DND-41 (cell line): ENCODE measurements at regions not wholly inside any gene's neighbourhood (a gene's known extent, or its start where the extent isn't known, plus 50 kb on each side); places are given as distances from the start of the nearest gene placed in this dataset.

Experiments used
- ATAC-seq: fragments of 200-7000 bp; cut with Tn5 transposase; 3 replicates; pipeline ENCODE4 v1.9.1; 2021; ENCODE audit warnings: low read depth; ENCODE audit not compliant: insufficient read depth
- DNase-seq: peaks from one replicate; pipeline ENCODE4 v3.0.0-alpha.2; 2020
- H2AFZ ChIP-seq: 2 replicates; pipeline ENCODE4 v1.6.0; 2012; ENCODE audit warnings: low read depth, low read length
- H3K27ac ChIP-seq: 2 replicates; pipeline ENCODE4 v1.5.1; 2012; ENCODE audit warnings: low read length, inconsistent platforms
- H3K27me3 ChIP-seq: fragments of 200-600 bp; sonication (generic); 2 replicates; pipeline ENCODE4 v1.6.0; 2012; ENCODE audit warnings: low read length, mild to moderate bottlenecking, inconsistent platforms; ENCODE audit not compliant: insufficient read depth, poor library complexity
- H3K36me3 ChIP-seq: 2 replicates; pipeline ENCODE4 v1.5.1; 2012; ENCODE audit warnings: low read length, inconsistent platforms; ENCODE audit not compliant: insufficient read depth
- H3K4me1 ChIP-seq: 2 replicates; pipeline ENCODE4 v1.5.1; 2012; ENCODE audit warnings: mild to moderate bottlenecking, low read length; ENCODE audit not compliant: insufficient read depth
- H3K4me2 ChIP-seq: 2 replicates; pipeline ENCODE4 v1.6.0; 2012; ENCODE audit warnings: mild to moderate bottlenecking, moderate library complexity, low read length, inconsistent platforms; ENCODE audit not compliant: insufficient read depth
- H3K4me3 ChIP-seq, 2 experiments: fragments of 200-600 bp in 1 of 2; shearing (Covaris generic) in 1 of 2; 2 replicates each; pipeline ENCODE4 v1.5.1; 2012 to 2016; ENCODE audit warnings: inconsistent platforms in 2 of 2, low read length in 2 of 2, mild to moderate bottlenecking in 2 of 2, low read depth in 1 of 2, moderate library complexity in 1 of 2
- H3K79me2 ChIP-seq: 2 replicates; pipeline ENCODE4 v1.6.0; 2012; ENCODE audit warnings: low read length, inconsistent platforms; ENCODE audit not compliant: insufficient read depth
- H3K9ac ChIP-seq: 2 replicates; pipeline ENCODE4 v1.6.0; 2012; ENCODE audit warnings: low read depth, mild to moderate bottlenecking, inconsistent platforms, low read length, moderate library complexity
- H3K9me3 ChIP-seq: 2 replicates; pipeline ENCODE4 v1.5.1; 2012; ENCODE audit warnings: low read length, moderate library complexity, mild to moderate bottlenecking, inconsistent platforms; ENCODE audit not compliant: insufficient read depth, severe bottlenecking
- H4K20me1 ChIP-seq: 2 replicates; pipeline ENCODE4 v1.6.0; 2012; ENCODE audit warnings: low read length; ENCODE audit not compliant: insufficient read depth
- EZH2 ChIP-seq: IDR thresholded peaks from 3 replicates; pipeline ENCODE4 v1.6.1; 2012; ENCODE audit warnings: borderline replicate concordance, low read depth, mild to moderate bottlenecking, moderate library complexity, low read length, inconsistent platforms; ENCODE audit not compliant: severe bottlenecking
- TF ChIP-seq, protein P1 (sequence below): IDR thresholded peaks from 2 replicates; pipeline ENCODE4 v1.5.1; 2012; ENCODE audit warnings: borderline replicate concordance, low read length, moderate library complexity, mild to moderate bottlenecking; ENCODE audit not compliant: poor library complexity, severe bottlenecking; ENCODE audit errors: extremely low read depth

DNA sequence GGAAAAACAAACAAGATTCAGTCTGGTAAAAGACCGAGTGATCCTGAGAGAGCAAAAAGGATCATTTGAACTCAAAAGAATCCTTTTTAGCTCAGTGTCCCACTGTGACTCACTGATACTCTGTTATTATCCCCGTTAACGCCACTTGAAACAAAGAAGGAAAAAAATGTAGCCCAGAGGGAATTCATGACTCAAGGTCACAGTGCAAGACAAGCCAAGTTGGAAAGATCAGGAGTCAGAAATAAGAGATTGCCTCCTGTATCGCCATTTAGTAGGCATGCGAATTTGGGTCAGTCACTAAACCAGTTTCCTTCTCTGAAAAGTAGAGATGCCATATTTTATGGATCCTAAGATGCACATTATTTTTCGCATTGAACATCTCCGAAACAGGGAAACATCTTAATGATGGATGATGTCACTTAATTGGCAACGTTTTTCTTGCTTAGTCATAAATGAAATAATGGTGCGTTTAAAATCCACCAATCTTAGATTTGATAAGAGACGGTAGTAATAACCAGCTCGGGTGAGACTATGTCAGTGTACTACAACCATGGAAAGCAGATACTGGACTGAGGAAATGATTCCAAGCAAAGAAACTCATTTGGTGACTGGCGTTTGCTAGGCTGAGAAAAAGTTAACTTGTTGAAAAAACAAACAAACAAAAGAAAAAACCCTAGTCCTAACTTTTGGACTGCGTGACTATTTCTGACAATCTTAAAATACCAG lies 502.0 kb upstream of the CELF2 start:
- Histone ChIP-seq H4K20me1 (no peaks in the 10 kb centered on the region), H3K4me2 (no peak overlapping the region), H3K79me2 (no peaks in the 10 kb centered on the region), H3K9ac (no peak overlapping the region), H3K27me3 (no peaks in the 10 kb centered on the region), H3K4me3 (no peak overlapping the region), H3K27ac (no peak overlapping the region), H3K4me1 (no peaks in the 10 kb centered on the region), H3K36me3 (no peaks in the 10 kb centered on the region), H2AFZ (no peak overlapping the region), H3K9me3 (no peaks in the 10 kb centered on the region)
- DNase-seq (no peak), ATAC-seq (no peak)
- TF ChIP-seq, protein P1, sequence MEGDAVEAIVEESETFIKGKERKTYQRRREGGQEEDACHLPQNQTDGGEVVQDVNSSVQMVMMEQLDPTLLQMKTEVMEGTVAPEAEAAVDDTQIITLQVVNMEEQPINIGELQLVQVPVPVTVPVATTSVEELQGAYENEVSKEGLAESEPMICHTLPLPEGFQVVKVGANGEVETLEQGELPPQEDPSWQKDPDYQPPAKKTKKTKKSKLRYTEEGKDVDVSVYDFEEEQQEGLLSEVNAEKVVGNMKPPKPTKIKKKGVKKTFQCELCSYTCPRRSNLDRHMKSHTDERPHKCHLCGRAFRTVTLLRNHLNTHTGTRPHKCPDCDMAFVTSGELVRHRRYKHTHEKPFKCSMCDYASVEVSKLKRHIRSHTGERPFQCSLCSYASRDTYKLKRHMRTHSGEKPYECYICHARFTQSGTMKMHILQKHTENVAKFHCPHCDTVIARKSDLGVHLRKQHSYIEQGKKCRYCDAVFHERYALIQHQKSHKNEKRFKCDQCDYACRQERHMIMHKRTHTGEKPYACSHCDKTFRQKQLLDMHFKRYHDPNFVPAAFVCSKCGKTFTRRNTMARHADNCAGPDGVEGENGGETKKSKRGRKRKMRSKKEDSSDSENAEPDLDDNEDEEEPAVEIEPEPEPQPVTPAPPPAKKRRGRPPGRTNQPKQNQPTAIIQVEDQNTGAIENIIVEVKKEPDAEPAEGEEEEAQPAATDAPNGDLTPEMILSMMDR: no peak
- no peak for TF ChIP-seq EZH2

DNA sequence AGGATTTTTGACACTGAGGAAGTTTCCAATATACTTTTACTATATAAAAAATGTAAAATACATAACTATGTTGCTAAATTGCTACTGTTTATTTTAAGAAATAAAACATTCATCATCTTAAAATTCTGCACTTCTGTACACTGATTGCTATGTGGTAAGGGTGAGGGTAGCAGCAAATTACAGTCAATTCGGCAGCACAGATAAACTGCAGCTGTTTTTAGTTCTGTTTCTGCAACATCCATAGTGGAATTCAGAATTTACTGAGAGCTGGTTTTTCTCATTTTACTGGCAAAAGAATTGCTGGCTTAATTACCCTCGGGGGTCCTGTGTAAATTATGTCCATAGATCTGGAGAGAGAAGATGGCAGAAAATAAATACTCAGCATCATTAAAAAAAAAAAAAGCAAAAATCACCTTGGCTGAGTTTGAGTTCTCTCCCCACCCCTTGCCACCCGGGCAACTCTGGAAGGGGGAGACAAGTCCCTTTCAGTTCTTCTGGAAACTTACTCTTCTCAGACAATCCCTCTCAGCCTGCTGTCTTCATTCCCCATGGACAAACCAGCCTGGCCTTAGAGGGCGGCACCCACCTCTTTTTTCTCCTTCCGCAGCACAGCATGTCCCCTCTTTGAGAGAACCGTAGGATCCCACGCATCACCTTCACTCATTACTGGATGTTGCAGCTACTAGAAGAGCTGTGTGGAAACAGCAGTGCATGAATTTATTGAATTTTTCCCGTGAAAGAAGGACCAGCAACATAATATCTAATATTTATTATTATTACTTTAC lies 501.1 kb upstream of the CELF2 start:
- Histone ChIP-seq H3K79me2 (no peaks in the 10 kb centered on the region), H3K27ac (no peak overlapping the region), H3K9ac (no peak overlapping the region), H3K4me1 (no peaks in the 10 kb centered on the region), H3K4me3 (no peak overlapping the region), H2AFZ (no peak overlapping the region), H3K9me3 (no peaks in the 10 kb centered on the region), H3K27me3 (no peaks in the 10 kb centered on the region), H3K36me3 (no peaks in the 10 kb centered on the region), H4K20me1 (no peaks in the 10 kb centered on the region), H3K4me2 (no peak overlapping the region)
- no peak for ATAC-seq
- DNase-seq: no peak
- TF ChIP-seq EZH2: no peak
- TF ChIP-seq, protein P1: no peak

DNA sequence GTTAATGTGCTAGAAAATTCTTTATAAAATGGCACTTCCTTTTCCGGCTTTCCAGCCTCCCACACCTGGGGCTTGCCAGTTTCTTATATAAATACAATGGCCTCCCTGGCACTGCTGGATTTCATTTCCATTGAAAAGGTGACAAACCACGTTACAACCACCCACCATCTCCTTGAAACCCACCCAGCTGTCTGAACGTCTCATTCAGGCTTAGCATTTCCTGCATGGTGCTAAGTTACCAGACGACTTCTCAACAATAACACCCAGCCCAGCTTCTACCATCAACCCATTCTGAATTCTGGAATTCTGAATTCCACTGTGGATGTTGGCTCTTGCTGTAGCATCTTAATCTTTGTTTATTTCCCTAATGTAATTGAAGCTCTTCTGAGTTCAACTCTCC lies 499.8 kb upstream of the CELF2 start:
- no peak for ATAC-seq
- no peak overlapping the region for H3K4me3 ChIP-seq

More for the DNA sequence above, 499.8 kb upstream of the CELF2 start:
- no peak overlapping the region for H3K4me2 ChIP-seq
- no peaks in the 10 kb centered on the region for H3K9me3 ChIP-seq
- H4K20me1 ChIP-seq: no peaks in the 10 kb centered on the region
- no peaks in the 10 kb centered on the region for H3K27me3 ChIP-seq
- no peak for TF ChIP-seq EZH2
- TF ChIP-seq, protein P1: no peak
- no peak overlapping the region for H3K27ac ChIP-seq
- H2AFZ ChIP-seq: no peak overlapping the region
- no peaks in the 10 kb centered on the region for H3K4me1 ChIP-seq
- no peaks in the 10 kb centered on the region for H3K79me2 ChIP-seq
- H3K36me3 ChIP-seq: no peaks in the 10 kb centered on the region
- H3K9ac ChIP-seq: no peak overlapping the region
- no peak for DNase-seq
